GM21529 (cell line): ENCODE measurements at regions not wholly inside any gene's neighbourhood (a gene's known extent, or its start where the extent isn't known, plus 50 kb on each side); places are given as distances from the start of the nearest gene placed in this dataset.
A peak's percentile ranks its signal among the peaks of the same experiment; 100 is the strongest.
"Not testable (repeated sequence)": the region's sequence is repeated elsewhere in the genome, so short reads cannot be mapped to it uniquely, and the experiment has no call there.

Experiments
- ATAC-seq: cut with Tn5 transposase; IDR thresholded peaks from one replicate; pipeline ENCODE4 v1.9.1; 2021; ENCODE audit not compliant: unreplicated experiment

DNA sequence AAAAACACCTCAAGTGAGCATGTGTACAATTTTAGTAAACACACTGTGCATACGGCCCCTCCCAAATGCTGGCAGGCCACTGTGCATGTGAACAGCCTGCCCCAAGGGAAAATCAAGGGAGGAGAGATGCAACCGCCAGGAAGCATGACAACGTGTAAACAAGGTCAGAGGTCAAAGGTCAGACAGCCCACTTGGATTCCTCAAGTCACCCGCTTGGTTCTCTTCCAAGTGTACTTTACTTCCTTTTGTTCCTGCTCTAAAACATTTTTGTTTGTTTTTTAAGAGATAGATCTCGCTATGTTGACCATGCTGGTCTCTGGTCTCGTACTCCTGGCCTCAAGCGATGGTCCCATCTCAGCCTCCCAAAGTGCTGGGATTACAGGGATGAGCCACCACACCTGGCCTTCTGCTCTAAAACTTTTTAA is 126.7 kb upstream of the SHB start:
- ATAC-seq = no peak

DNA sequence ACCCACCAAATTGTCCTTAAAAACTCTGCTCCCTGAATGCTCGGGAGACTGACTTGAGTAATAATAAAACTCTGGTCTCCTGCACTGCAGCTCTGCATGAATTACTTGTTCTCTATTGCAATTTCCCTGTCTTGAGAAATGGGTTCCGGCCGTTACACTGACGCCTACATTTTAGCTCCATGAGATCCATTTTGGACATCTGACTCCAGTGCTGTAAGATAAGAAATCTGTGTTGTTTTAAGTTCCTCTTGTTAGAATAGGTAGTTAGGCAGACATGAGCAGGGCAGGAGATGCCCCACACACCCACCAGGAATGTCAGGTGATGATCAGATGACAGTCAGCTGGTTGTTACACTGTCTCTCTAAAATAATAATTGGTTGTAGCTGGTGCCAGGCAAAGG is 125.8 kb upstream of the SHB start:
- ATAC-seq = no peak

DNA sequence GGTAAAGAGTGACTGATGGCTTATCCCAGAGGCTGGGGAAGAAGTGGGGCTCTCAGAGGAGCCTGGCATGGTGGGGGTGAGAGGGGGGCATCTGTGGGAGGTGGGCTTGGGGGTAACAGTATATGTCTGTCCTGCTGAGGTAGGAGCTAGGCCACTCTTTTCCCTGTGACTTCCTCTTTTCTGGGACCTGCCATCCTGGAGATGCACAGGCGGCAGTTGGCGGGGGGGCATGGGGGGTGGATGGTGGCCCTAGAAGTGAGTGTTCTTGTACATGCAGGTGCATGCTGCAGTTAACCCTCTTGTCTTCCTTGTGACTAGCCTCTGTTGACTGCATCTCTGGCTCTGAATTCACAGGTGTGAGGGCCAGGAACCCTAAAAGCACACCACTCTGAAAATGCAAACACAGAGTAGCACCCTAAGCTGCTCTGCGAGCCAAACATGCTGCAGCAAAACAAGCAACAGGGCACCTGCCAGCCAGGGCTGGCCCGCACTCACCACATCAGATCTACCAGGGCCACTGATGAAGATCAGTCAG is 123.8 kb upstream of the SHB start:
- no peak for ATAC-seq

DNA sequence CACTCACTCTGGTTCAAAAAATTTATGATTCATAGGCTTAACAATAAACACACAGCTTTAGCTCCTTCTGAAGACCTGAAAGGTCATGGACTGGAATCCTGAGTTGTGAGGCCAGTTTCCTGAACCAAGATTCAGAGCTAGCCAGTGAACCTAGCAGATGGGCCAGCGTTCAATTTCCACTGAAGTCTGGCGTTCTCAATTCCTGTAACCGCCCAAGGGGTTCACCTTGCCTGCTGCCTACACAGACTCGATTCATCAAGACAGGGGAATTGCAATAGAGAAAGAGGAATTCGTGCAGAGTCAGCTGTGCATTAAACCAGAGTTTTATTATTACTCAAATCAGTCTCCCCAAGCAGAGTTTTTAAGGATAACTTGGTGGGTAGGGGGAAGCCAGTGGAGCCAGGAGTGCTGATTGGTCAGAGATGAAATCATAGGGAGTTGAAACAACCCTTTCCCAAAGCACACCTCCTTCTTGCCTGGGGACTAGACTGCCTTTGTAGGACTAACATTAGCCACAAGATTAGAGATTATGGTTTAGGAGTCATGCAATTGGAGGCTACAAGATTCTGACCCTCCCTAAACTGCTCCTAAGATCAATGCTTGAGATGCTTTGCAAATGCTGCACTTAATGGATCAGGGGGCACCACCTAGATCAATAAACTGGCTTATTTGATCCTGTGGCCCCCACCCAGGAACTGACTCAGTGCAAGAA is 117.5 kb upstream of the SHB start:
- ATAC-seq = no peak

DNA sequence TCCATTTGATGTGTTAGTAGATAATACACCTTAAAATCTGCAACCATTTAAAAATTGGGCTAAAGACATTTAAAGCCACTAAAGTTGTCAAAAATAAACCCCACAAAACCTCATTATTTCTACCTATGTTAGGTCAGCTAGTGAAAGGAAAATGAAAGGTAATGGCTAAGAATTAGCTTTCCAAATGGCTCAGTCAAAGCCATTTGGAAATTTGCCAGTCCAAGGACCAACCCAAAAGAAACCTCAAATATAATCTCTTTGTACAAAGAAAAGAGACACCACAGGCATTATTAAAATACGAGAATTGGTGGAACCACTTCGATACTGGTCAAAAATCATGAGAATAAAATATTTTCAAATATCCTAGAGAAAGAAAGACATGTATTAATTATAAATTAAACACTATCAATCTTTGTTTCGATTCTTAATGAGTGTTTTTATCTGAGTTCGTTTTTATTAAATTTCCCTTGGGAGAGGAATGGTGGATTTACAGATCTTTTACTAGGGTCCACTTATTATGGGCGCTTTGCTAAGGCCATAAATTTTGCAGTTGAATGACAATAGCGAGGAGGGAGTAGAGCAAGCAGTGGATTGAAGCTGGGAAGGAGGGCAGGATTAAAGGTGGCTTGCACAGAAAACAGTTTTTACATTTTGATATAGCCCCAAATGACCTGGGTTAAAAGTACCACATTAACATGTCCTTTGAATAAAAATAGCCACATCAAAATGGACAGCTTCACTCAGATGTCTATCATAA is 116.8 kb upstream of the SHB start:
- ATAC-seq = no peak

DNA sequence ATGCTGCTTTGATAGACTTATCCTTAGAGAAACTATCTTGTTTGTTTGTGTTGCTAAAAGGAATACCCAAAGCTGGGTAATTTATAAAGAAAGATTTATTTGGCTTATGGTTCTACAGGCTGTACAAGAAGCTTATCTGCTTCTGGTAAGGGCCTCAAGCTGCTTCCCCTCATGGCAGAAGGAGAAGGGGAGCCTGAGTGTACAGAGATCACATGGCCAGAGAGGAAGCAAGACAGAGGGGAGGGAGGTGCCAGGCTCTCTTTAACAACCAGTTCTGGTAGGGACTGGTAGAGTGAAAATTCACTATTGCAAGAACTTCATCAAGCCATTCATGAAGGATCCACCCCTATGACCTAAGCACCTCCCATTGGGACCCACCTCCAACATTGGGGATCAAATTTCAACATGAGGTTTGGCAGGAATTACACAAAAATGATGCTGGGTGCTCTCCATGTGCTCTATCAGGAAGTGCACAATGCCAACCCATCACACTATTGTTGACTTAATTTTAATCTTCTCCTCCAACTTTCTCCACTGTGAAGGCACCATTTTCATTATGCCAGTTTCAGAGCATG is 115.1 kb upstream of the SHB start:
- ATAC-seq = no peak

DNA sequence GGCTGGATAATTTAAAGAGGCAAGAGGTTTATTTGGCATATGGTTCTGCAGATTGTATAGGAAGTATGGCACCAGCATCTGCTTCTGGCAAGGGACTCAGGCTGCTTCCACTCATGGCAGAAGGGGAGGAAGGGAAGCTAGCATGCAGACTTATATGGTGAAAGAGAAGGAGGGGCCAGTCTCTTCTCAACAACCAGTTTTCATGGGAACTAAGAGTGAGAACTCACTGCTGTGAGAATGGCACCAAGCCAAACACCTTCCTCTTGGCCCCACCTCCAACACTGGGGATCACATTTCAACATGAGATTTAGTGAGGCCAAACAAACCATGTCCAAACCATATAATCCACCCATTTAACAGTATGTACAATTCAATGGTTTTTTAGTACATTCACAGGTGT is 113.3 kb upstream of the SHB start:
- ATAC-seq = peak; percentile 62

DNA sequence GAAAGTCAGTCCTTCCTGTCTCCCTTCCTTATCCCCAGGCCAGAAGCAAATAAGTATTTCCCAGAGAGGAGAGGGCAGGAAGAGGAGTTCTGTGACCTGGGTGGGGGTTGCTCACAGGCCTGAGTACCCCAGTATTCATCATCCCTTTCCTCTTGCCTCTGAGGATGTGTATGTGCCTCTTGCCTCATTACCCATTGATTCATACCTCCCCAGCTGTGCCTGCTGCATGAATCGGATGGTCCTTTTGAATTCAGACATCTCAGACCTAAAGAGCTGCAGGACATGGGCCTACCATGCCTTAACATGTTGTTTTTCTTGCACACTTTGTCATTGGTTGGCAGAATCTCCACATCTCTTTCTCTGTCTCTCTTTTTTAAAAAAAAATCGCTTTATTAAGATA is 112.8 kb upstream of the SHB start:
- ATAC-seq = no peak

DNA sequence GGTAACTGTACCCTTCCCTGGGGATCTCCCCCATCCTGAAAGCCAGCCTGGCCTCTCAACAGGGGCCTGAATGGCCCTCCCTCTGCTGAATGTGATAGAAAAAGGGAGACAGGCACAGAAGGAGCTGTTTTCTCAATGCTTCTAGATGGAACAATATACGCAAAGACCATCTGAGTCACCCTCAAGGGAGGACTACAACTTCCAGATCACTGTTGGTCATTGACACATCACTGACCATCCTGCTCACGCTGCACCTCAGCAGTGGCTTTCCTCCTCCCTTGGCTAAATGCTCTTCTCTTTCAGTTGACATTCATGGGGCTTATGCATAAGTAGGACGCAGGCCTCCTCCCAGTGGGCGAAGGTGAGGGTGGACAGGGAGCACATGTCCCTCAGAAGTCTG is 112.2 kb upstream of the SHB start:
- ATAC-seq = no peak

DNA sequence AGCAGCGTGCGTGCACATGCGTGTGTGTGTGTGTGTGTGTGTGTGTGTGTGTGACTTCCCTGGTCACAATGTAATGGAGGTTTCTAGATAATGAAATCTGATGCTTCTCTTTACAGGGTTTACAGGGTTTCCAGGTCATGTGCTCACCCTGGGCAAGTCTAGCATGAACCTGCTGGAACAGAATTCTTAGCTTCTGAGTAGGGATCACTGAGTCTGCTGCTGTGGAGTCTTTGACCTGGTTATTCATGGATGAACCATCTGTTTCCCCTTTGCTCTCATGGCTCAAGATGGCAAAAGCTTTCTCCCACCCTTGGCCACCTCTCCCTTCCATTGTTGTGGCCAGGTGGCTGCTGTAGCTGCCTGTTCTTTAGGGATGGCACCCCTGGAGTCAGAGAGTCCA is 111.6 kb upstream of the SHB start:
- ATAC-seq = no peak

DNA sequence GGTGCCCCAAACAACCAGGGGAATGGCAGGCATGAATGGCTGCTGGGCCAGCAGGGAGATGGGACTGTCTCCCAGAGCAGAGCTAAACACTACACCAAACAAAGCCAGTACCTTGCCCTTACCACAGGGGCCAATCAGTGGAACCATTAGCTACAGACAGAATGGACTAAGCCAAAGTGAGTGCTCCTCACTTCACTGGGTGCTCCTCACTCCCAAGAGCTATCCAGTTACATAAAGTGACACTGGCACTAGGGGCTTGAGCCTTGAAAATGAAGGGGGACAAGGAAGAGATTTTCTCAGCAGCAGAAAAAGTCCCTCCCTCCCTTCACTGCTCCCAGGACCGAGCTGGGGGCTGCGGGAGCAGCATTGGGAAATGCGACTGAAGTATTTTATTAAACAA is 110.9 kb upstream of the SHB start:
- no peak for ATAC-seq

DNA sequence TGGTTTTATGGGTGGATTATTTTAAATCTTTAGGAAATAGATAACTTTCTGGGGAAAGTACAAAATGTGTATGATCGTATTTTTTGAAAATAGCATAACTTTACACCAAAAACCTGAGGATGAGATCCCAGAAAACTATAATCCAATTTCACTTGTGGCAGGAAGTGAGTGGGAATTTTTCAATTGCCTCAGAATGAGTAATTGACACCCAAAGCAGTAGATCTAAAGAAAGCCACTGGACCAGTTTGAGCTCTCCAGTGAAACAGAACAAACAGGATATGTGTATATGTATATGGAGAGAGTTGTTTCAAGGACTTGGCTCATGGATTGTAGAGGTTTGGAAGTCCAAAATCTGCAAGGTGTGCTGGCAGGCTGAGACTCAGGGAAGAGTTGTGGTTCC is 109.2 kb upstream of the SHB start:
- ATAC-seq = no peak

DNA sequence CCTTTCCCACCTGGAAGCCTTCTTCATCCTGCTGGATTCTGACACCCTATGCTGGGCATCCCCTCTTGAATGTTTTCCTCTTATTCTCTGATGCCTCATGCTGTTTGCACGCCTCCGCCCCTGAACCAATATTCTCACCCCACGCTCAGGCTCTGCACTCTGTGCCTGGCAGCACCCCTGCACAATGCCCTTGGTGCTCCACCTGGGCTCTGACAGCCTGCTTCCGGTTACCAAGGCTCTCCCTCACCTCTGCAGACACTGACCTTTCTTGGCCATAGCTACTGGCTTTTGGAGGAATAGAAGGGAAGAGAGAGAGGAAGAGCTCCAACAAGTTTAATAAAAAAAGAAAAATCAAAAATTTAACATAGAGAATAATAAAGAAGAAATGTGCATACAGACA is 108.7 kb upstream of the SHB start:
- no peak for ATAC-seq

DNA sequence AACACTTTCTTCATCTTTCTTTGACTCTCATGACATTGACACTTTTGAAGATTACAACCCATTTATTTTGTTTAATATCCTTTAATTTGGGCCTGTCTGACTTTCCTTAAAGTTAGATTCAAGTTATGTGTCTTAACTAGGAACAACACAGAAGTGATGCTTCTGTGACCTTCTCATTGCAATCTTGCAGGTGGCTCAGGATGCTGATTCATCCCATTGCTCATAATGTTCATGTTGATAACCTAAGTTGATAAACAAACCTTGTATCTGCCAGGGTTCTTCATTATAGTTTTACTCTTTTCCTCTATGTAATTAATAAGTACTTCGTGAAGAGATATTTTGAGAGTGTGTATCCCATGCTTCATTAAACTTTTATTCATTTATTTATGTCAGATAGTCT is 107.2 kb upstream of the SHB start:
- ATAC-seq = no peak

DNA sequence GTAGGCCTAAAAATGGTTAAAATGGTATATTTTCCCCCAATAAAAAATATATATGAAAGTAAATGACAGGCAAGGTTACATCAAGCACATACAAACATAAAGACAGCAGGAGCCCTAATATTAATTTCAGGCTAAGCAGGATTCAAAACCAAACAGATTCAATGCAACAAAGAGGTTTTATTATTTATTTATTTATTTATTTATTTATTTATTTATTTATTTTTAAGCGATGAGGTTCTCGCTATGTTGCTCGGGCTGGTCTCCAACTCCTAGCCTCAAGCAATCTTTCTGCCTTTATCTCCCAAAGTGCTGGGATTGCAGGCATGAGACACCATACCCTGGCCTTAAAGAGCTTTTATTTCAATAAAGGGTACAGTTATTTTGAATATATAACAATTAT is 106.4 kb upstream of the SHB start:
- ATAC-seq = no peak

DNA sequence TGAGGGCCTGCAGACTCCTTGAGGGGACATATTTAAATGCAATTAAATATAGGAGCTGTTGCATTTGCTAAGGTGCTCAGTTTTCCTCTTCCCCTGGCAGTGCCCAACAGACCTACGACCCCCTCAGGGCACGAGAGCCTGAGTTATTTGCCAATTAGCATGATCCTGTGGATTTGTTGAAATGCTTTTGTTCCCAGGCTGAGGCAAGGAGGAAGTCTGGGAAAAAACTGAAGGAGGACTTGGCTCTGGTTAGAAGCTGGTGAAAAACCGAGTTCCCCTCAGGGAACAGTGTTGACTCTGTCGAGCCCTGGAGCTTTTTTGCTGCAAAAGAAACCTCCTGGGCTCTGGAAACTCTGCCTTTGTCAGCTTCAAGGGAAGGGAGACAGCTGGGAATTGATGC is 103.6 kb upstream of the SHB start:
- ATAC-seq = no peak

DNA sequence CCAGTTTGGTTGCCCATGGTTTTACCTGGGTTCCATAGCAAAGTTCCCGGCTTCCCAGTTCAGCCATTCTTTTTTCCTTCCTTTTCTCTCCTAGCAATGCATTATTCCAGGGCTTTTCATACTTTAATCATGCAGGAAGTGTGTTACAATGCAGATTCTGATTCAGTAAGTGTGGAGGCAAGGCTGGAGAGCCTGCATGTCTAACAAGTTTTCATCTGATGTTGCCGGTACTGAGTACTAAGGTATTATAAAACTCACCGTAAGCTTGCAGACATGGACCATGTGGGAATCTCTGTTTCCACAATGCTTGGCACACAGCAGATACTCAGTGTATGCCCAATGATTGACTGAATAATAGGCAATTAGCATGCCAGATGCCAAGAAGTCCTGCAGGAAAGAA is 102.9 kb upstream of the SHB start:
- no peak for ATAC-seq

DNA sequence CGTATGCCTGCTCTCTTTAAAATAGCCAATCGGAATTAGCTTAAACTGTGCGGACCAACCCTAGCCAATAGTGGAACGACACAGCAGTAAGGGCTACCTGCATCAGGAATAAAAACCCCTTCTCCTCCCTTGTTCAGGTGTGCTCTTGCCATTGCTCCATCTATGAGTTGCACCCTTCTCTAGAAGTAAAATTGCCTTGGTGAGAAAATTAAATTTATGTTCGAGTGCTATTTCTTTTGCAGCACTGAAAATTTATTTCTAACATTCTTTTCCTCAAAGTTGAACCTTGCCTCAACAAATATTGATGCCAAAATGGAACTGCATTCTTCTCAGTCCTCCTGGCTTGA is 102.5 kb upstream of the SHB start:
- ATAC-seq = no peak

DNA sequence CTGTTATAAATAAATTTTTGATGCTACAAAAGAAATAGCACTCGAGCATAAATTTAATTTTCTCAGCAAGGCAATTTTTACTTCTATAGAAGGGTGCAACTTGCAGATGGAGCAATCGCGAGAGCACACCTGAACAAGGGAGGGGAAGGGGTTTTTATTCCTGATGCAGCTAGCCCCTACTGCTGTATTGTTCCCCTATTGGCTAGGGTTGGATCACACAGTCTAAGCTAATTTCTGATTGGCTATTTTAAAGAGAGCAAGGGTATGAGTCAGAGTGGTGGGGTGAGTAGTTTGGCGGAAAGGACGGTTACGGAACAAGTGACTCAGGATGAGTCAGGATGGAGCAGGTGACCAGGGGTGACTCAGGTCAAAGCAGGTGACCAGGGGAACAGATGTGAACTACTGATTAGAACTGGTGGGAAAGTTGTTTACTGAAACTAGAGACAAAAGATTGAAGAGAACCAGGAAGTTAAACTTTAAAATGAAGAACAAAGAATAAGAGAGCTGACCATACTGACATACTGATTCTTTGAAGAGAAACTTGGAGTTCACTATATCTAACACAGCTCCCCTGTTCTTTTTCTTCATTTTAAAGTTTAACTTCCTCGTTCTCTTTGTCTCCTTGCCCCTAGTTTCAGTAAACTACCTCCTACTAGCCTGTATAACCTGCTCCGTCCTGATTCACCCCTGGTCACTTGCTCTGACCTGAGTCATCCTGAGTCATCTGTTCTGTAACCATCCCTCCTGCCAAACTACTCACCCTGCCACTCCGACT is 101.9 kb upstream of the SHB start:
- ATAC-seq = not testable (repeated sequence)

DNA sequence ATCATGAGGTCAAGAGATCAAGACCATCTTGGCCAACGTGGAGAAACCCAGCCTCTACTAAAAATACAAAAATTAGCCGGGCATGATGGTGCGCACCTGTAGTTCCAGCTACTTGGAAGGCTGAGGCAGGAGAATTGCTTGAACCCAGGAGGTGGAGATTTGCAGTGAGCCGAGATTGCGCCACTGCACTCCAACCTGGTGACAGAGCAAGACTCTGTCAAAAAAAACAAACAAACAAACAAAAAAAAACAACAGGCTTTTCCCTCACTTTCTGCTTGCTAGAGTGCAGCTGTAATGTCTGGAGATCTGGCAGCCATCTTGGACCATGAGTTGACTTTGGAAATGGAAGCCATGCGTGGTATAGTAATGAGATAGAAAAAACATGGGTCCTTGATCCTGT is 101.1 kb upstream of the SHB start:
- ATAC-seq = not testable (repeated sequence)

DNA sequence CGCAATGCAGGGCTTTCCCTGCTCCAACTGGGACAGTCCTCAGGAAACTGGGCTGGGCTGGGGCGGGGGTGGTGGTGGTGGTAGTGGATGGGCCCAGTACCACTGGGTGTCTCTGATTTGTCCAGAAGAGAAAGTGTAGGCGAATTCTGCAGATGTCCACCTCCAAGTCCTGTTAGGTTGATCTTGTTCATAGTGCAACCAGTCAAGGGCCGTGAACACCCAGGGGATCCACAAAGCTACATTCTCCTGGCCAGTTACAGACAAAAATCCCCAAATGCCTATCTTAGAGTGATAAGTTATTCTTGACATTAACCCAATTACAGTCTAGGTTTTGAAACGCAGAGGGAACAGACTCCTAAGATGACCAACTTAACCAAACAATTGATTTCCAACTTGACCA is 97.5 kb upstream of the SHB start:
- no peak for ATAC-seq
